ENCODE measurements at regions not wholly inside any gene's neighbourhood (a gene's known extent, or its start where the extent isn't known, plus 50 kb on each side); places are given as distances from the start of the nearest gene placed in this dataset.

DNA sequence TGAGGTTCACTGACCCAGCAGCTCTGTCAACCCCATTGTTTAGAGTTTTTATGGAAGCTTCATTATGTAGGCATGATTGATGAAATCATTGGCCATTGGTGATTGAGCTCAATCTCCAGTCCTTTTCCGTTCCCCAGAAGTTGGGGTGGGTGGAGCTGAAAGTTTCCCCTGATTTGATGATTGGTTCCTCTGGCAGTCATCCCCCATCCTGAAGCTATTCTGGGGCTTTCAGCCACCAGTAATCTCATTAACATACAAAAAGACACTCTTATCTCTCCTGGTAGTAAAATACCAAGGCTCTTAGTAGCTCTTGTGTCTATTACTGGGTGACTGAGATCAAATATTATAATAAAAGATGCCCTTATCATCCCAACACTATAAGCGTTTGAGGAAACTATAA is 67.1 kb downstream of the TANC2 start:
- TF ChIP-seq ARNT (IDR thresholded peaks at IDR 0.05) (no peak), FOXA1 (IDR thresholded peaks at IDR 0.05) (no peak), HDGF (IDR thresholded peaks at IDR 0.05; ENCODE audit: borderline replicate concordance) (no peak), NFRKB (IDR thresholded peaks at IDR 0.05) (no peak), CTBP1 (IDR thresholded peaks at IDR 0.05; ENCODE audit: borderline replicate concordance) (no peak), L3MBTL2 (conservative IDR thresholded peaks at IDR 0.05) (no peak), TARDBP (IDR thresholded peaks at IDR 0.05) (no peak), FOXM1 (IDR thresholded peaks at IDR 0.05; ENCODE audit: borderline replicate concordance) (no peak), PKNOX1 (IDR thresholded peaks at IDR 0.05) (no peak), SUZ12 (IDR thresholded peaks at IDR 0.05) (no peak), BHLHE40 (IDR thresholded peaks at IDR 0.05; ENCODE audit: borderline replicate concordance) (no peak), ELF4 (IDR thresholded peaks at IDR 0.05) (no peak), LEF1 (IDR thresholded peaks at IDR 0.05; ENCODE audit: borderline replicate concordance) (no peak), SP1 (IDR thresholded peaks at IDR 0.05) (no peak), FOXK2 (IDR thresholded peaks at IDR 0.05) (no peak)
- ChIA-PET CTCF (interaction anchor here (1.1 kb wide), 1 partner anchor 10 kb away, joined by 3 read pairs; no protein-coding TSS in a partner anchor), POLR2A (no interaction called here)
- DNase-seq (ENCODE audit: extremely low spot score): no peak

- TF ChIP-seq L3MBTL2 (conservative IDR thresholded peaks at IDR 0.05) (no peak), SP1 (IDR thresholded peaks at IDR 0.05) (no peak), LEF1 (IDR thresholded peaks at IDR 0.05; ENCODE audit: borderline replicate concordance) (no peak), FOXA1 (IDR thresholded peaks at IDR 0.05) (no peak), BHLHE40 (IDR thresholded peaks at IDR 0.05; ENCODE audit: borderline replicate concordance) (no peak), FOXM1 (IDR thresholded peaks at IDR 0.05; ENCODE audit: borderline replicate concordance) (no peak), ELF4 (IDR thresholded peaks at IDR 0.05) (no peak), NFRKB (IDR thresholded peaks at IDR 0.05) (no peak), FOXK2 (IDR thresholded peaks at IDR 0.05) (no peak), ZNF384 (IDR thresholded peaks at IDR 0.05) (no peak), PKNOX1 (IDR thresholded peaks at IDR 0.05) (no peak), HDGF (IDR thresholded peaks at IDR 0.05; ENCODE audit: borderline replicate concordance) (no peak), TARDBP (IDR thresholded peaks at IDR 0.05) (no peak), ARNT (IDR thresholded peaks at IDR 0.05) (no peak), CTBP1 (IDR thresholded peaks at IDR 0.05; ENCODE audit: borderline replicate concordance) (no peak), SUZ12 (IDR thresholded peaks at IDR 0.05) (no peak)
- ChIA-PET CTCF (no interaction called here), POLR2A (no interaction called here)
- DNase-seq (ENCODE audit: extremely low spot score): no peak
Measured at GRCh38 chr17:63035271-63035670, 69.2 kb downstream of the TANC2 start.

DNA sequence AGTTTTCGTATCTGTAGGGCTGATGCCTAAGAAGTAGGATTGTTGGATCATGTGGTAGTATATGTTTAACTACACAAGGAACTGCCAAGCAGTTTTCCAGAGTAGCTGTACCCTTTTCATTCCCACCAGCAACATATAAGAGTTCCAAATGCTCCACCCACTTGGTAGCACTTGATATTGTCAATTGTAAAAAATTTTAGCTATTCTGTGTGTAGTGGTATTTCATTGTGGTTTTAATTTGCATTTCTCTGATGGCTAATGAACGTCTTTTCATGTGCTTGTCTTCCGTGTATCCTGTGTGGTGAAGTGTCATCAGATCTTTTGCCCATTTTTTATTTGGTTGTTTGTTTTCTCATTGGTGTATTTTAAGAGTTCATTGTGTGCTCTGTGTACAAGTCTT is 69.7 kb downstream of the TANC2 start:
- no peak for DNase-seq (ENCODE audit: extremely low spot score)
- CTCF ChIA-PET: no interaction called here
- POLR2A ChIA-PET: no interaction called here
- no peak for TF ChIP-seq SP1 (IDR thresholded peaks at IDR 0.05)
- no peak for TF ChIP-seq HDGF (IDR thresholded peaks at IDR 0.05; ENCODE audit: borderline replicate concordance)
- TF ChIP-seq FOXM1 (IDR thresholded peaks at IDR 0.05; ENCODE audit: borderline replicate concordance): no peak
- TF ChIP-seq SUZ12 (IDR thresholded peaks at IDR 0.05): no peak
- TF ChIP-seq L3MBTL2 (conservative IDR thresholded peaks at IDR 0.05): no peak
- TF ChIP-seq CTBP1 (IDR thresholded peaks at IDR 0.05; ENCODE audit: borderline replicate concordance): no peak
- no peak for TF ChIP-seq ZNF384 (IDR thresholded peaks at IDR 0.05)
- TF ChIP-seq TARDBP (IDR thresholded peaks at IDR 0.05): no peak
- no peak for TF ChIP-seq PKNOX1 (IDR thresholded peaks at IDR 0.05)
- no peak for TF ChIP-seq NFRKB (IDR thresholded peaks at IDR 0.05)
- TF ChIP-seq FOXK2 (IDR thresholded peaks at IDR 0.05): no peak

GRCh38 chr17:63039342-63039741 is 73.3 kb downstream of the TANC2 start:
- CTCF ChIA-PET: no interaction called here
- TF ChIP-seq CTBP1 (IDR thresholded peaks at IDR 0.05; ENCODE audit: borderline replicate concordance): no peak
- TF ChIP-seq FOXA1 (IDR thresholded peaks at IDR 0.05): no peak
- TF ChIP-seq FOXM1 (IDR thresholded peaks at IDR 0.05; ENCODE audit: borderline replicate concordance): no peak
- no peak for TF ChIP-seq TARDBP (IDR thresholded peaks at IDR 0.05)
- TF ChIP-seq HDGF (IDR thresholded peaks at IDR 0.05; ENCODE audit: borderline replicate concordance): no peak
- no peak for TF ChIP-seq SUZ12 (IDR thresholded peaks at IDR 0.05)
- no peak for TF ChIP-seq LEF1 (IDR thresholded peaks at IDR 0.05; ENCODE audit: borderline replicate concordance)
- TF ChIP-seq L3MBTL2 (conservative IDR thresholded peaks at IDR 0.05): no peak
- TF ChIP-seq BHLHE40 (IDR thresholded peaks at IDR 0.05; ENCODE audit: borderline replicate concordance): no peak
- no peak for TF ChIP-seq ARNT (IDR thresholded peaks at IDR 0.05)
- TF ChIP-seq FOXK2 (IDR thresholded peaks at IDR 0.05): no peak
- no peak for TF ChIP-seq ZNF384 (IDR thresholded peaks at IDR 0.05)
- TF ChIP-seq SP1 (IDR thresholded peaks at IDR 0.05): no peak
- no peak for TF ChIP-seq PKNOX1 (IDR thresholded peaks at IDR 0.05)
- TF ChIP-seq NFRKB (IDR thresholded peaks at IDR 0.05): no peak
- TF ChIP-seq ELF4 (IDR thresholded peaks at IDR 0.05): no peak
- no peak for DNase-seq (ENCODE audit: extremely low spot score)
- POLR2A ChIA-PET: no interaction called here

DNA sequence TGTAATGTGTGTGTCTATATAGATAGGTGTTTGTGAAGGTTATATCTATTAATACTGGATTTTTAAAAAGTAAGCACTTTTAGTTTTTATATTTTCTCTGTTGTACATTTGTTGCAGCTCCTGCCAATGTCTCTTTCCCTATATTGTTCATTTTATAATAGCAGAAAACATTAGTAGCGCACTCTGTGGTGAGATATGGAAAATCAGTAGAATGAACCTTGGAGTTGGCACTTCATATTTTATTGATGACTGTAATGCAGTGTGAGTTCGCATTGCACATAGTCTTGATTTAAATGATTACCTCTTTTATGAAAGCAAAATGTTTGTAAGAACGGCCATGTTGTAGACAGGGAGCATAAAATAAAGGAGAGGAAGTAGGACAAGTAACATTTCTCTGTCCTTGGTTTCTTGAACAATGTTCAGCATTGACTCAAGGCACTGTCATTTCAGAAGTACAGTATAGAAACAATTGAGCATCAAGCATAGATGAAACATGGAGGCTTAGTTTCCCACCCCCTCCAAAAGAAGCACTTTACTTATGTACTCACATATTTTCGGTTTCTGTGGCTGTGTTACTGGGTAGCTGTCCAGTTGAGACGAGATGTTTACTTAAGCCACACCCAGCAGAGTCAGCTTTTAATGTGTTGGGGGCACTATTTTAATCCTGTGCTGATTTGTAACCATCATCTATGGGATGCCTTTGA is 74.0 kb downstream of the TANC2 start:
- CTCF ChIA-PET: no interaction called here
- TF ChIP-seq SUZ12 (IDR thresholded peaks at IDR 0.05): no peak
- DNase-seq (ENCODE audit: extremely low spot score): peak; percentile 10
- POLR2A ChIA-PET: no interaction called here

Data from HEK293T (cell line).